ENCODE measurements at regions not wholly inside any gene's neighbourhood (a gene's known extent, or its start where the extent isn't known, plus 50 kb on each side); places are given as distances from the start of the nearest gene placed in this dataset.

GRCh38 chr13:73189776-73190175, 131.0 kb downstream of the KLF5 start:
- TF ChIP-seq CTCF (IDR thresholded peaks at IDR 0.05; ENCODE audit: poor library complexity) (no peak), EZH2 (IDR thresholded peaks at IDR 0.05; ENCODE audit: borderline replicate concordance) (no peak)

Measured in hepatocyte (in vitro differentiated cells).